GM20000 (cell line): ENCODE measurements at regions not wholly inside any gene's neighbourhood (a gene's known extent, or its start where the extent isn't known, plus 50 kb on each side); places are given as distances from the start of the nearest gene placed in this dataset.

Experiments used
- DNase-seq: peaks from one replicate; pipeline ENCODE4 v3.0.0; 2012; ENCODE audit warnings: low spot score
- TF ChIP-seq, protein P1 (sequence below): IDR thresholded peaks from 2 replicates; pipeline ENCODE4 v1.5.1; 2012; ENCODE audit warnings: mild to moderate bottlenecking, control low read depth; ENCODE audit errors: extremely low read depth, missing control alignments

GRCh38 chr4:115315182-115315581 lies 201.8 kb upstream of the NDST4 start:
- TF ChIP-seq, protein P1, sequence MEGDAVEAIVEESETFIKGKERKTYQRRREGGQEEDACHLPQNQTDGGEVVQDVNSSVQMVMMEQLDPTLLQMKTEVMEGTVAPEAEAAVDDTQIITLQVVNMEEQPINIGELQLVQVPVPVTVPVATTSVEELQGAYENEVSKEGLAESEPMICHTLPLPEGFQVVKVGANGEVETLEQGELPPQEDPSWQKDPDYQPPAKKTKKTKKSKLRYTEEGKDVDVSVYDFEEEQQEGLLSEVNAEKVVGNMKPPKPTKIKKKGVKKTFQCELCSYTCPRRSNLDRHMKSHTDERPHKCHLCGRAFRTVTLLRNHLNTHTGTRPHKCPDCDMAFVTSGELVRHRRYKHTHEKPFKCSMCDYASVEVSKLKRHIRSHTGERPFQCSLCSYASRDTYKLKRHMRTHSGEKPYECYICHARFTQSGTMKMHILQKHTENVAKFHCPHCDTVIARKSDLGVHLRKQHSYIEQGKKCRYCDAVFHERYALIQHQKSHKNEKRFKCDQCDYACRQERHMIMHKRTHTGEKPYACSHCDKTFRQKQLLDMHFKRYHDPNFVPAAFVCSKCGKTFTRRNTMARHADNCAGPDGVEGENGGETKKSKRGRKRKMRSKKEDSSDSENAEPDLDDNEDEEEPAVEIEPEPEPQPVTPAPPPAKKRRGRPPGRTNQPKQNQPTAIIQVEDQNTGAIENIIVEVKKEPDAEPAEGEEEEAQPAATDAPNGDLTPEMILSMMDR, result no peak
- DNase-seq, result no peak

GRCh38 chr4:115310641-115311040 lies 197.2 kb upstream of the NDST4 start:
- DNase-seq, result no peak
- TF ChIP-seq, protein P1, result no peak

DNA sequence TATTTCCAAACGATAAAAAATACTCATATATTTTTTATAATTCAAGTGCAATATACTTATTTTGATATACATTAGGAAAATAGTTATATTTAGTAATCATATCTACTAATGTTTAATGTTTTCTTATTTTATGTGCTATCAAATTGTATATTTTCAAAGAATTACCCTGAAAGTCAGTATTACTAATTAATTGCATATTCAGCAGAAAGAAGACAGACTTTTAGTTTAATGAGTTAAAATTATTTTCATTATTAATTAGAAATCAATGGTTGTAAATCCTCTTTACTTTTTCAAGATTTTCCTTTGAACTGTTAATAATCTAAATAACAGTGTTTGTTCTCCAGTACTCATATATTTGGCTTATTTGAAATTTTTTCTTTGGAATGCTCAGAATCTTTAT lies 181.3 kb upstream of the NDST4 start:
- no peak for DNase-seq
- TF ChIP-seq, protein P1, result no peak

DNA sequence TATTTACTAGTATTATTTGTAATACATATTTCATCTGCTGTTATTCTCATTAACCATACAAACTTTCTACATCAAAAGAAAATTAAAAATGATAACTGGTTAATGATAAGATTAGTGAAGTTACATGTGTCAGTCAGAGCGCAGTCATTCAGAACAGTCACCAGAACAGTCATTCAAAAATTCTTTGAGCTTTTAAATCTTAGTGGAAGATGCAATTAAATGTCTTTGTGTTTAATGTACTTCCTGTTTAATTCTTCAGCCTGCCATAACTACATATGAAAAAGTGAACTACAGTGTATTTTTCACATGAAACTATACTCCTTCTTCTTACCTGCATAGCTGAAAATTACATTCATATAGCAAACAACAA lies 179.7 kb upstream of the NDST4 start:
- TF ChIP-seq, protein P1, result no peak

DNA sequence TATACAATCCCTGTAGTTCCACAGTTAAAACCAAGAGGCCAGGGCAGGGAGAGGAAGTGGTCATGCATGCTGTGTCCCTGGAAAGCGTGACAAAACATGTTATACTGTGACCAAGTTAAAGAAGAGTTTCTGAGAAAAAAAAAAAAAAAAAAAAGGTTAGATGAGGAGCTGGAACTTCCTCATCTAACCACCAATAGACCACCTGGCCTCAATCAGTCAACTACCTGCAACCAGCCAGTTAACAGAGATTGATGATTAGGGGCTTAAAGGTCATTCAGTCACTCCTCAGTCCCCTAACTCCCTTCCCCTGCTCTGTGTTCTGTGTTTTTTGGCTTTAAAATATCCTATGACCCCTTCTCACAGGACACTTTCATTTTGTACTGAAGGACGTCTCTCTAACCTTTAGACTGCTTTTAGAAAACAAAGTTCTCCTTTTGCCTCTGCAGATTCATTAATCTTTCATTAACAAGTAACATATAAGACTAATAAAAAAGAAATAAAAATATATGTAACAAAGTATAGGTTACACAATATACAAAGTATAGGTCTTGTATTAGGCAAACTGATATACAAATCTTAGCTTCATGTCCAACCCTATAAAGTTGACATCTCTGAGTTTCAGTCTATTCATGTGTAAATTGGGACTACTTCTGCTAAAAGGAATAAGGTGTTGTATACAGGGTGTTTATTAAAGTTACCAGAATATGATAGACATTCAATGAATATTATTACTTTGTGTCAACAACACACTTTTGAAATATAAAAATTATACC lies 179.1 kb upstream of the NDST4 start:
- TF ChIP-seq, protein P1, result no peak
- no peak for DNase-seq

More for the DNA sequence above, 179.7 kb upstream of the NDST4 start:
- DNase-seq, result no peak

DNA sequence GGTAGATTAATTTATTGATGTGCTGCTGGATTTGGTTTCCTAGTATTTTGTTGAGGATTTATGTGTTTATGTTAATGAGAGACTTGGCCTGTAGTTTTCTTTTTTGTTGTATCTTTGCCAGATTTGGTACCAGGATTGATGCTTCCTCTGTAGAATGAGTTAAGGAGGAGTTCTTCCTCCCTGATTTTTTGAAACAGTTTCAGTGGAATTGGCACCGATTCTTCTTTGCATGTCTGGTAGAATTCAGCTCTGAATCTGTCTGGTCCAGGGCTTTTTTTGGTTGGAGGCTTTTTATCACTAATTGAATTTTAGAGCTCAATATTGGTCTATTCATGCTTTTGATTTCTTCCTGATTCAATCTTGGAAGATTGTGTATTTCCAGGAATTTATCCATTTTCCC lies 174.0 kb upstream of the NDST4 start:
- no peak for DNase-seq
- TF ChIP-seq, protein P1, result no peak

GRCh38 chr4:115279330-115279729 lies 165.9 kb upstream of the NDST4 start:
- TF ChIP-seq, protein P1, result no peak

More at GRCh38 chr4:115279330-115279729, 165.9 kb upstream of the NDST4 start:
- no peak for DNase-seq
